ENCODE measurements at regions not wholly inside any gene's neighbourhood (a gene's known extent, or its start where the extent isn't known, plus 50 kb on each side); places are given as distances from the start of the nearest gene placed in this dataset.
"Not testable (repeated sequence)": the region's sequence is repeated elsewhere in the genome, so short reads cannot be mapped to it uniquely, and the experiment has no call there.

DNA sequence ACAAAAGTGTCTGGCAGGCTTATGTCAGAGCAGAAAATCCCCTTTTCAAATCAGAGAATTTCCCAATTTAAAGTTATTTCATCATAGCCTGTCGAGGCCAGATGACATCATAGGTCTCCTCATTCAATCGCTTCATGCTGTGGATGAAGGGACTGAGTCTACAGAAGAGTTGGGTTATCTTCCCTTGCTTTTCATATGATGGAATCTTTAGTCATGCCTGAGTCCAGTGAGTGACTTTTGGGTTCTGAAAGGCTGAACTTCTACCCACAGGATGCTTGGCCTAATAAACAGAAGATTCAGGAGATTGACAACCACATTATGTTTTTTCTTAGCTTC lies 357.0 kb upstream of the SPATA31A3 start:
- TF ChIP-seq, protein P1, sequence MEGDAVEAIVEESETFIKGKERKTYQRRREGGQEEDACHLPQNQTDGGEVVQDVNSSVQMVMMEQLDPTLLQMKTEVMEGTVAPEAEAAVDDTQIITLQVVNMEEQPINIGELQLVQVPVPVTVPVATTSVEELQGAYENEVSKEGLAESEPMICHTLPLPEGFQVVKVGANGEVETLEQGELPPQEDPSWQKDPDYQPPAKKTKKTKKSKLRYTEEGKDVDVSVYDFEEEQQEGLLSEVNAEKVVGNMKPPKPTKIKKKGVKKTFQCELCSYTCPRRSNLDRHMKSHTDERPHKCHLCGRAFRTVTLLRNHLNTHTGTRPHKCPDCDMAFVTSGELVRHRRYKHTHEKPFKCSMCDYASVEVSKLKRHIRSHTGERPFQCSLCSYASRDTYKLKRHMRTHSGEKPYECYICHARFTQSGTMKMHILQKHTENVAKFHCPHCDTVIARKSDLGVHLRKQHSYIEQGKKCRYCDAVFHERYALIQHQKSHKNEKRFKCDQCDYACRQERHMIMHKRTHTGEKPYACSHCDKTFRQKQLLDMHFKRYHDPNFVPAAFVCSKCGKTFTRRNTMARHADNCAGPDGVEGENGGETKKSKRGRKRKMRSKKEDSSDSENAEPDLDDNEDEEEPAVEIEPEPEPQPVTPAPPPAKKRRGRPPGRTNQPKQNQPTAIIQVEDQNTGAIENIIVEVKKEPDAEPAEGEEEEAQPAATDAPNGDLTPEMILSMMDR (IDR thresholded peaks at IDR 0.05): not testable (repeated sequence)
- not testable (repeated sequence) for TF ChIP-seq EZH2 (IDR thresholded peaks at IDR 0.05)
